B cell (primary cell): ENCODE measurements at regions not wholly inside any gene's neighbourhood (a gene's known extent, or its start where the extent isn't known, plus 50 kb on each side); places are given as distances from the start of the nearest gene placed in this dataset.

Source experiments
- ATAC-seq: fragments of 200-7000 bp; cut with Tn5 transposase; one replicate; pipeline ENCODE4 v1.10.0; 2021; ENCODE audit warnings: low read depth, mild to moderate bottlenecking, moderate number of reproducible peaks, moderate library complexity
- CTCF ChIA-PET: fragments of 350-600 bp; sonication (Branson Sonifier 250); formaldehyde crosslinking; loops from one replicate; lab custom pipeline; 2021; ENCODE audit warnings: antibody characterized with exemption, inconsistent platforms; lab: Charles Lee
- POLR2A ChIA-PET: fragments of 350-600 bp; sonication (Branson Sonifier 250); formaldehyde crosslinking; loops from one replicate; lab custom pipeline; 2021; ENCODE audit warnings: antibody characterized with exemption; lab: Charles Lee
- DNase-seq: peaks from one replicate; pipeline ENCODE4 v3.0.0; 2013
- H2AFZ ChIP-seq: 2 replicates; pipeline ENCODE4 v1.6.1; 2012; ENCODE audit warnings: mild to moderate bottlenecking, low read depth, low read length; ENCODE audit not compliant: insufficient read depth, poor library complexity, severe bottlenecking
- H3K27ac ChIP-seq, 2 donors: 1 replicate in 1 of 2; 2 replicates in 1 of 2; pipeline ENCODE4 v1.5.1; 2012 to 2013; ENCODE audit warnings: low read length in 2 of 2, mild to moderate bottlenecking in 2 of 2, moderate library complexity in 1 of 2
- H3K27me3 ChIP-seq, 4 experiments: fragments of 200-600 bp in 1 of 4; sonication (generic) in 1 of 4; replicated peaks in 1 of 4; 1 replicate in 2 of 4; 2 replicates in 2 of 4; pipeline versions ENCODE4 v1.6.1 to v1.7.0; 2013 to 2016; ENCODE audit warnings: low read length in 3 of 4, mild to moderate bottlenecking in 2 of 4, mixed read lengths in 1 of 4, moderate library complexity in 1 of 4; ENCODE audit not compliant: insufficient read depth in 4 of 4, control insufficient read depth in 3 of 4; ENCODE audit errors: control extremely low read depth in 1 of 4
- H3K36me3 ChIP-seq, 2 experiments: replicated peaks in 1 of 2; 1 replicate in 1 of 2; 2 replicates in 1 of 2; pipeline versions ENCODE4 v1.6.1 to v1.7.1; 2013; ENCODE audit warnings: low read length in 1 of 2; ENCODE audit not compliant: insufficient read depth in 2 of 2, control insufficient read depth in 1 of 2; ENCODE audit errors: control extremely low read depth in 1 of 2, extremely low read depth in 1 of 2
- H3K4me1 ChIP-seq, 2 donors: fragments of 200-600 bp in 1 of 2; sonication (generic) in 1 of 2; 1 replicate in 1 of 2; 2 replicates in 1 of 2; pipeline versions ENCODE4 v1.5.1 to v1.6.1; 2013 to 2017; ENCODE audit warnings: low read length in 2 of 2; ENCODE audit not compliant: control insufficient read depth in 2 of 2, insufficient read depth in 2 of 2
- H3K4me2 ChIP-seq: replicated peaks from 2 replicates; pipeline ENCODE3; 2012; ENCODE audit warnings: mild to moderate bottlenecking, low read depth, low read length; ENCODE audit not compliant: poor library complexity, severe bottlenecking
- H3K4me3 ChIP-seq, 5 experiments: fragments of 200-600 bp in 1 of 5; sonication (generic) in 1 of 5; 1 replicate in 3 of 5; 2 replicates in 2 of 5; pipeline versions ENCODE4 v1.5.1 to v1.7.0; 2011 to 2016; ENCODE audit warnings: low read length in 4 of 5, mild to moderate bottlenecking in 4 of 5, low read depth in 2 of 5, control low read depth in 1 of 5, moderate library complexity in 1 of 5; ENCODE audit not compliant: insufficient read depth in 1 of 5; ENCODE audit errors: control extremely low read depth in 1 of 5, extremely low read depth in 1 of 5
- H3K79me2 ChIP-seq: fragments of 200-600 bp; sonication (generic); one replicate; pipeline ENCODE4 v1.6.0; 2016; ENCODE audit warnings: low read length; ENCODE audit not compliant: control insufficient read depth, insufficient read depth
- H3K9ac ChIP-seq: fragments of 200-600 bp; sonication (generic); 2 replicates; pipeline ENCODE4 v1.6.1; 2017; ENCODE audit warnings: mild to moderate bottlenecking, low read length, moderate library complexity
- H3K9me3 ChIP-seq, 3 donors: one replicate each; pipeline versions ENCODE4 v1.6.1 to v1.7.1; 2013; ENCODE audit warnings: low read length in 2 of 3; ENCODE audit not compliant: control insufficient read depth in 2 of 3, insufficient read depth in 1 of 3; ENCODE audit errors: control extremely low read depth in 1 of 3
- H4K20me1 ChIP-seq: 2 replicates; pipeline ENCODE4 v1.6.0; 2012; ENCODE audit warnings: mild to moderate bottlenecking, low read length; ENCODE audit not compliant: insufficient read depth, control insufficient read depth, poor library complexity, severe bottlenecking
- H3K27ac Mint-ChIP-seq: one replicate; pipeline ENCODE4 v1.8.0; 2021; ENCODE audit warnings: mixed read lengths
- H3K27me3 Mint-ChIP-seq: one replicate; pipeline ENCODE4 v1.8.0; 2021; ENCODE audit warnings: mixed read lengths
- H3K4me1 Mint-ChIP-seq: one replicate; pipeline ENCODE4 v1.8.0; 2021; ENCODE audit warnings: mixed read lengths
- H3K4me3 Mint-ChIP-seq: one replicate; pipeline ENCODE4 v1.8.0; 2021; ENCODE audit warnings: mixed read lengths
- H3K9me3 Mint-ChIP-seq: one replicate; pipeline ENCODE4 v1.8.0; 2022; ENCODE audit warnings: mixed read lengths; ENCODE audit not compliant: insufficient read depth
- CTCF ChIP-seq: fragments of 200-600 bp; IDR thresholded peaks from one replicate; pipeline ENCODE4 v1.8.0; 2022; ENCODE audit warnings: antibody characterized with exemption, mild to moderate bottlenecking
- EZH2 ChIP-seq: IDR thresholded peaks from 2 replicates; pipeline ENCODE4 v1.6.1; 2012; ENCODE audit warnings: borderline replicate concordance, low read depth, mild to moderate bottlenecking, moderate library complexity, low read length; ENCODE audit not compliant: insufficient read depth, poor library complexity, severe bottlenecking
- WGBS: methylation state at CpG from one replicate; pipeline ENCODE4 v1.1.5; 2013; ENCODE audit warnings: missing lambda C conversion rate; ENCODE audit not compliant: insufficient coverage; 5-methylcytosine and 5-hydroxymethylcytosine counted together
- intact Hi-C: fragments of 100-400 bp; cut with micrococcal nuclease; formaldehyde crosslinking; loops from one replicate; pipeline ENCODE4 v1.10.0; 2022

GRCh38 chr13:104024416-104025170 lies 958.4 kb upstream of the SLC10A2 start:
- intact Hi-C loops = no loop called here
- Histone ChIP-seq H3K27ac (no peak overlapping the region), H4K20me1 (no peaks in the 10 kb centered on the region), H2AFZ (no peak overlapping the region), H3K79me2 (no peaks in the 10 kb centered on the region), H3K4me1 (no peaks in the 10 kb centered on the region), H3K27me3 (no peaks in the 10 kb centered on the region), H3K36me3 (no peaks in the 10 kb centered on the region), H3K9ac (no peak overlapping the region), H3K4me3 (no peak overlapping the region), H3K9me3 (no peaks in the 10 kb centered on the region), H3K4me2 (no peak overlapping the region)
- no peaks in the 10 kb centered on the region for H3K27me3 Mint-ChIP-seq
- POLR2A ChIA-PET = no interaction called here
- no peak for ATAC-seq
- WGBS = 64% methylated on average over 2 of the region's 4 CpGs
- no peak for DNase-seq
- CTCF ChIA-PET = no interaction called here
- H3K9me3 Mint-ChIP-seq = no peaks in the 10 kb centered on the region
- H3K4me1 Mint-ChIP-seq = no peaks in the 10 kb centered on the region
- no peak overlapping the region for H3K4me3 Mint-ChIP-seq
- TF ChIP-seq CTCF (no peak), EZH2 (no peak)
- no peak overlapping the region for H3K27ac Mint-ChIP-seq

GRCh38 chr13:104021806-104022397 lies 955.7 kb upstream of the SLC10A2 start:
- Histone ChIP-seq H3K9me3 (no peaks in the 10 kb centered on the region), H3K4me1 (no peaks in the 10 kb centered on the region), H3K27ac (no peak overlapping the region), H3K27me3 (no peaks in the 10 kb centered on the region), H3K36me3 (no peaks in the 10 kb centered on the region), H3K9ac (no peak overlapping the region), H2AFZ (no peak overlapping the region), H3K79me2 (no peaks in the 10 kb centered on the region), H4K20me1 (no peaks in the 10 kb centered on the region), H3K4me3 (no peak overlapping the region), H3K4me2 (no peak overlapping the region)
- TF ChIP-seq EZH2 (no peak), CTCF (no peak)
- WGBS = 97% methylated on average over 4 of the region's 4 CpGs
- intact Hi-C loops = no loop called here
- ATAC-seq (no peak), DNase-seq (no peak)
- ChIA-PET CTCF (no interaction called here), POLR2A (no interaction called here)
- no peaks in the 10 kb centered on the region for H3K4me1 Mint-ChIP-seq
- H3K27me3 Mint-ChIP-seq = no peaks in the 10 kb centered on the region
- H3K27ac Mint-ChIP-seq = no peak overlapping the region
- H3K4me3 Mint-ChIP-seq = no peak overlapping the region
- H3K9me3 Mint-ChIP-seq = no peaks in the 10 kb centered on the region
